Aorta (tissue), 5 donors: ENCODE measurements at regions not wholly inside any gene's neighbourhood (a gene's known extent, or its start where the extent isn't known, plus 50 kb on each side); places are given as distances from the start of the nearest gene placed in this dataset.

Source experiments
- ATAC-seq: fragments of 200-7000 bp; cut with Tn5 transposase; one replicate; pipeline ENCODE4 v1.9.1; 2022; ENCODE audit warnings: moderate library complexity; ENCODE audit not compliant: low FRiP score
- DNase-seq, 2 donors: peaks; one replicate each; pipeline ENCODE4 v3.0.0-alpha.2; 2020
- H3K27ac ChIP-seq, 2 donors: one replicate each; pipeline ENCODE4 v1.5.1; 2013; ENCODE audit warnings: low read length in 2 of 2, mild to moderate bottlenecking in 2 of 2, moderate library complexity in 2 of 2, control low read depth in 1 of 2, inconsistent platforms in 1 of 2, low read depth in 1 of 2
- H3K27me3 ChIP-seq, 2 donors: one replicate each; pipeline ENCODE4 v1.6.1; 2013; ENCODE audit warnings: control low read depth in 1 of 2, low read length in 1 of 2, mild to moderate bottlenecking in 1 of 2, moderate library complexity in 1 of 2; ENCODE audit not compliant: insufficient read depth in 2 of 2, control insufficient read depth in 1 of 2
- H3K36me3 ChIP-seq, 2 donors: one replicate each; pipeline ENCODE4 v1.6.1; 2013; ENCODE audit warnings: control low read depth in 1 of 2, low read length in 1 of 2, mild to moderate bottlenecking in 1 of 2; ENCODE audit not compliant: insufficient read depth in 2 of 2, control insufficient read depth in 1 of 2
- H3K4me1 ChIP-seq, 2 donors: one replicate each; pipeline ENCODE4 v1.6.1; 2013; ENCODE audit warnings: low read length in 2 of 2, control low read depth in 1 of 2, mild to moderate bottlenecking in 1 of 2, moderate library complexity in 1 of 2; ENCODE audit not compliant: insufficient read depth in 2 of 2, control insufficient read depth in 1 of 2
- H3K4me3 ChIP-seq, 2 donors: one replicate each; pipeline ENCODE4 v1.5.1; 2013; ENCODE audit warnings: low read length in 2 of 2, control low read depth in 1 of 2, mild to moderate bottlenecking in 1 of 2
- H3K9me3 ChIP-seq: one replicate; pipeline ENCODE4 v1.6.1; 2013; ENCODE audit warnings: mild to moderate bottlenecking, low read length; ENCODE audit not compliant: control insufficient read depth
- WGBS, 2 donors: extraction: QIAGEN DNeasy Blood & Tissue Kit; methylation state at CpG; one replicate each; pipeline ENCODE4 v1.1.7; 2013; 5-methylcytosine and 5-hydroxymethylcytosine counted together
- intact Hi-C, 2 donors: fragments of 100-400 bp; cut with DNase I; formaldehyde crosslinking; loops; one replicate each; pipeline versions ENCODE4 v1.14.2 to v1.15.0; 2022
- donor health status: healthy with polysubstance abuse.
- donor health status: Bipolar disorder and iron deficiency.
- donor health status: DM: no; HTN: no; CAD: no.
- donor health status: DM: no; HTN: no; CAD: no.
- donor health status: DM: yes; HTN: yes; CAD: no.

- no peaks in the 10 kb centered on the region for H3K27me3 ChIP-seq
- intact Hi-C loops = no loop called here
- 89 to 92% methylated on average over 8 of the region's 8 CpGs for WGBS, 2 donors
These were observed 420.1 kb downstream of the ARAP2 start for GRCh38 chr4:35824231-35824630.

GRCh38 chr4:35835893-35836292 lies 408.4 kb downstream of the ARAP2 start:
- H3K4me1 ChIP-seq = no peaks in the 10 kb centered on the region
- no peak overlapping the region for H3K27ac ChIP-seq
- H3K27me3 ChIP-seq = no peaks in the 10 kb centered on the region
- intact Hi-C loops = no loop called here
- no peak overlapping the region for H3K4me3 ChIP-seq
- DNase-seq (no peak), ATAC-seq (no peak)
- H3K9me3 ChIP-seq = no peaks in the 10 kb centered on the region
- no peaks in the 10 kb centered on the region for H3K36me3 ChIP-seq

More at GRCh38 chr4:35824231-35824630, 420.1 kb downstream of the ARAP2 start:
- Histone ChIP-seq H3K4me3 (no peak overlapping the region), H3K9me3 (no peaks in the 10 kb centered on the region), H3K27ac (no peak overlapping the region), H3K36me3 (no peaks in the 10 kb centered on the region), H3K4me1 (no peaks in the 10 kb centered on the region)
- ATAC-seq (no peak), DNase-seq (no peak)

- no peaks in the 10 kb centered on the region for H3K9me3 ChIP-seq
- H3K4me3 ChIP-seq = no peak overlapping the region
- no peaks in the 10 kb centered on the region for H3K27me3 ChIP-seq
- H3K36me3 ChIP-seq = no peaks in the 10 kb centered on the region
- intact Hi-C loops = no loop called here
- H3K27ac ChIP-seq = no peak overlapping the region
- no peaks in the 10 kb centered on the region for H3K4me1 ChIP-seq
- no peak for ATAC-seq
- DNase-seq = no peak
These were observed 407.7 kb downstream of the ARAP2 start for GRCh38 chr4:35836596-35836995.

- no peaks in the 10 kb centered on the region for H3K4me1 ChIP-seq
- no peaks in the 10 kb centered on the region for H3K27me3 ChIP-seq
- intact Hi-C loops = no loop called here
- DNase-seq (no peak), ATAC-seq (no peak)
- no peak overlapping the region for H3K27ac ChIP-seq
- H3K36me3 ChIP-seq = no peaks in the 10 kb centered on the region
- no peak overlapping the region for H3K4me3 ChIP-seq
- peaks cover 1% of the 10 kb centered on the region for H3K9me3 ChIP-seq
These were observed 377.3 kb downstream of the ARAP2 start for GRCh38 chr4:35867057-35867456.

- Histone ChIP-seq H3K36me3 (no peaks in the 10 kb centered on the region), H3K9me3 (no peaks in the 10 kb centered on the region), H3K27ac (no peak overlapping the region), H3K4me1 (no peaks in the 10 kb centered on the region), H3K4me3 (no peak overlapping the region), H3K27me3 (no peaks in the 10 kb centered on the region)
- intact Hi-C loops = no loop called here
- 95 to 96% methylated on average over 1 of the region's 1 CpG for WGBS, 2 donors
- DNase-seq (no peak), ATAC-seq (no peak)
These were observed 372.0 kb downstream of the ARAP2 start for GRCh38 chr4:35872273-35872672.

DNA sequence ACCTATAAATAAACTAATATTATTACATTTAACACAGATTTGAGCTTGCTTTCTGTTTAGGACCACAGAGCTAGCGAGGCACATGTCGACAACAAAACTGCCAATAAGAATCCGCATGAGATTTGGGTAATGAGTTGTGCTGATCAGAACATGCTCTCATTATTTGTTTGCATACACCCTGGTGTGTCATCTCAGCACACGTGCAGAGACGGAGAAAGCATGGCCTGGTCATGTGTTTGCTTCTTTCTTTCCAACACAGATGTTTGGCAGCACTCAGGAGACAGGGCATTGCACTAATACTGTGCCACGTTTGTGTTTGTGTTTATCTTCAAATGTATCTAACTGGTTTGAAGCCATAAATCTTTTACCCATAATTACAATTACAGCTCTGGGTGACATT lies 364.8 kb downstream of the ARAP2 start:
- ATAC-seq (no peak), DNase-seq (no peak)
- no peaks in the 10 kb centered on the region for H3K27me3 ChIP-seq
- H3K36me3 ChIP-seq = no peaks in the 10 kb centered on the region
- H3K4me1 ChIP-seq = no peaks in the 10 kb centered on the region
- H3K9me3 ChIP-seq = peaks cover 1% of the 10 kb centered on the region
- no peak overlapping the region for H3K27ac ChIP-seq
- 76% methylated on average over 6 of the region's 6 CpGs for WGBS, 2 donors
- intact Hi-C loops = no loop called here
- H3K4me3 ChIP-seq = no peak overlapping the region

DNA sequence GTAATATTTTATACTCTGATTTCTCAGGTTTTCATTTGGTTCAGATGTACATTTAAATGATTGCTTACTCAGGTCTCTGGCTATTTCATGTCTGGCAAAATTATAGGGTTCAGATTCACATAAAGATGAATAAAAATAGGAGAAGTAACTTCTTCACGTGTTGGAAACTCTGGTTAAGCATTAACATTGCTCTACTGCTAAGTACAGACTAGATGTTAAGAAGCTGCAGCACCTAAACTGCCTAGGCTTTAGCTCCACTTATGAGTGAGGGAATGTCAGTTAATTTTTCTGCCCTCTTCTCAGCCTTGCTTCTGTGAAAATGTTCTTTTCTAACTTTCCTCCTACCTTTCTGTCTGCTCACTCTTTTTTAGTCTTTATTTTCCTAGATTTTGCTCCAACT lies 361.2 kb downstream of the ARAP2 start:
- H3K27me3 ChIP-seq = no peaks in the 10 kb centered on the region
- DNase-seq (no peak), ATAC-seq (no peak)
- peaks cover 1% of the 10 kb centered on the region for H3K9me3 ChIP-seq
- H3K27ac ChIP-seq = no peak overlapping the region
- H3K4me3 ChIP-seq = no peak overlapping the region
- WGBS, 2 donors = 35 to 49% methylated on average over 1 of the region's 1 CpG
- no peaks in the 10 kb centered on the region for H3K4me1 ChIP-seq
- H3K36me3 ChIP-seq = no peaks in the 10 kb centered on the region
- intact Hi-C loops = no loop called here

DNA sequence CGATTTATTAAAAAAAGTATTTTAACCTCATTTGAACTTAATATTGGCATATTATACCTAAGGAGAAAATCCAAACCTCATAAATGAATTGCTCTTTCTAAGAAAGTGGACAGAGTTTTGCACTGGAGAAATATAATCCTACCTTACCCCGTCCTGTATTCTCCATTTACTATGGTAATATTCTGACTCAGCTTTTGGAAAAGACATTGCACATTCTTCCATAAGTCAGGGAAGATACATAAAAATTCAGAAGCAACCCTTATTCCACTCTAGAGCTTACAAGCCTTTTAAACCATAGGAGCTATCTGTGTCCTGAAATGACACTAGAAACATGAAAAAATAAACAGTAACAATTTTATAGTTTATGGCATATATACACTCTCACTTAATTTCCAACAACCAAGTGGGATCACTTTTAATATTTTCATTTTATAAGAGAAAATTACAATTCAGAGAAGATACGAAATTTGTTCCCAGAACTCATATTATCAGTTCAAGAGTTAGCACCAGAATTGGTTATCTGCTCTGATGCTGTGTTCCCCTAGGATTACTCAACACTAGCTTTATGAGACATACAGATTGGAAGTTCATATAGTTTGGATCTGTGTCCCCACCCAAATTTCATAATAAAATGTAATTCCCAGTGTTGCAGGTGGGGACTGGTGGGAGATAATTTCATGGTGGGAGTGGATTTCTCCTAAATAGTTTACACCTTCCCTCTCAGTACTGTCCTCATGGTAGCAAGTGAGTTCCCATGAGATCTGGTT lies 359.4 kb downstream of the ARAP2 start:
- WGBS, 2 donors = 78 to 81% methylated on average over 3 of the region's 3 CpGs
- intact Hi-C loops = no loop called here
- no peak for ATAC-seq
- H3K27me3 ChIP-seq = no peaks in the 10 kb centered on the region
- H3K36me3 ChIP-seq = no peaks in the 10 kb centered on the region
- no peaks in the 10 kb centered on the region for H3K9me3 ChIP-seq
- no peak for DNase-seq
- H3K27ac ChIP-seq = no peak overlapping the region
- no peak overlapping the region for H3K4me3 ChIP-seq
- no peaks in the 10 kb centered on the region for H3K4me1 ChIP-seq

GRCh38 chr4:35897808-35898207 lies 346.5 kb downstream of the ARAP2 start:
- intact Hi-C loops = no loop called here
- H3K4me1 ChIP-seq = no peaks in the 10 kb centered on the region
- H3K27ac ChIP-seq = no peak overlapping the region
- H3K27me3 ChIP-seq = no peaks in the 10 kb centered on the region
- H3K9me3 ChIP-seq = peaks cover 2% of the 10 kb centered on the region
- DNase-seq = no peak
- no peak overlapping the region for H3K4me3 ChIP-seq
- H3K36me3 ChIP-seq = no peaks in the 10 kb centered on the region
- no peak for ATAC-seq
